ENCODE measurements at regions not wholly inside any gene's neighbourhood (a gene's known extent, or its start where the extent isn't known, plus 50 kb on each side); places are given as distances from the start of the nearest gene placed in this dataset.

GRCh38 chr4:156021298-156021697 lies 67.6 kb upstream of the CTSO start:
- no peak overlapping the region for H3K4me3 ChIP-seq (ENCODE audit: low read depth, low read length)
- TF ChIP-seq CTCF (IDR thresholded peaks at IDR 0.05; ENCODE audit: low read depth, low read length, missing control alignments): no peak
- DNase-seq (ENCODE audit: low read depth): no peak
- in situ Hi-C loops (cut with HindIII; ENCODE audit: low sequenced_read_pairs): no loop called here

- TF ChIP-seq CTCF (IDR thresholded peaks at IDR 0.05; ENCODE audit: low read depth, low read length, missing control alignments): no peak
- in situ Hi-C loops (cut with HindIII; ENCODE audit: low sequenced_read_pairs): no loop called here
- DNase-seq (ENCODE audit: low read depth): no peak
- no peak overlapping the region for H3K4me3 ChIP-seq (ENCODE audit: low read depth, low read length)
Measured at GRCh38 chr4:156019246-156019645, 65.6 kb upstream of the CTSO start.

GRCh38 chr4:156018383-156018782 lies 64.7 kb upstream of the CTSO start:
- no peak for TF ChIP-seq CTCF (IDR thresholded peaks at IDR 0.05; ENCODE audit: low read depth, low read length, missing control alignments)
- DNase-seq (ENCODE audit: low read depth): no peak
- H3K4me3 ChIP-seq (ENCODE audit: low read depth, low read length): no peak overlapping the region
- in situ Hi-C loops (cut with HindIII; ENCODE audit: low sequenced_read_pairs): no loop called here

- no peak overlapping the region for H3K4me3 ChIP-seq (ENCODE audit: low read depth, low read length)
- no peak for DNase-seq (ENCODE audit: low read depth)
- in situ Hi-C loops (cut with HindIII; ENCODE audit: low sequenced_read_pairs): no loop called here
- no peak for TF ChIP-seq CTCF (IDR thresholded peaks at IDR 0.05; ENCODE audit: low read depth, low read length, missing control alignments)
Measured at GRCh38 chr4:156015781-156016180, 62.1 kb upstream of the CTSO start.

GRCh38 chr4:156006192-156006591 lies 52.5 kb upstream of the CTSO start:
- no peak for TF ChIP-seq CTCF (IDR thresholded peaks at IDR 0.05; ENCODE audit: low read depth, low read length, missing control alignments)
- DNase-seq (ENCODE audit: low read depth): no peak
- in situ Hi-C loops (cut with HindIII; ENCODE audit: low sequenced_read_pairs): no loop called here
- H3K4me3 ChIP-seq (ENCODE audit: low read depth, low read length): no peak overlapping the region

Data from astrocyte of the cerebellum (primary cell).